Activated CD4-positive, alpha-beta T cell treated with anti-CD3 and anti-CD28 coated beads, Interleukin-2, amount 50 U/mL, for 16 hours (primary cell): ENCODE measurements at regions not wholly inside any gene's neighbourhood (a gene's known extent, or its start where the extent isn't known, plus 50 kb on each side); places are given as distances from the start of the nearest gene placed in this dataset.
A peak's percentile ranks its signal among the peaks of the same experiment; 100 is the strongest.
"Not testable (repeated sequence)": the region's sequence is repeated elsewhere in the genome, so short reads cannot be mapped to it uniquely, and the experiment has no call there.

Source experiments
- DNase-seq: peaks from one replicate; pipeline ENCODE4 v3.0.0-alpha.2; 2020

DNA sequence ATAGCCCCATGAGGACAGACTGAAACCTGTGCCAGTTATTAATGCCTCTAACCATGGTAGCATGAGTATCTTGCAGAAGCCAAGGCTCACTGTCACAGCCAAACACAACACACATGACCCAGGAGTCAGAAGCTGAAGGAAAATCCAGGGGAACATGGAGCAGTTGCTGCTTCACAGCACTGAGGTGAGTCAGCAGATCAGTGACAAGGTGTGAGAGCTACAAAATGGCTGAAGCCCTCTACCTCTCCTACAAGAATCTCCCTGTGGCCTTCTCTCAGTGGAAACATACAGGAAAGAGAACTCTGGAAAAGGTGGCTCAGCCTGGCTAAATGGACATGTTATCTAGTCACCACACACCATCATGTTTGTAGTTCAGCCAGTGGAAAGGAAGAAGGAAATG, 93.5 kb downstream of the NAB1 start:
- DNase-seq, result no peak

DNA sequence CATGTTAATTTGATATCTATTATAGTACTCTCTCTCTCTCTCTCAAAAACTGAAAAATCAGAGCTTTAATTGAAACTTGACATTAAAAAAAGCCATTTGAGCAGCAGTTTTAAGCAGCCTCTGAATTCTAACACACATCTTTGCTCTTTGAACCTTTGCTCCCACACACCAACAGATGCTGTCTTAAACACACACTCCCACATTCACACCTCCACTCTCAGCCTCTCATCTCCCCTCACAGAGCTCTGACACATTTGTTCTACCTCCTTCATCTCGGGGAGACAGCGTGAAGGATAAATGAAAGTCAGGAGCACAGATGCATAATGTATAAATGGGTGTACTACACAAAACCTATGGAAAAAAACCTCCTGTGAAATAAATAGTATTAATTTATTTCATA, 95.2 kb downstream of the NAB1 start:
- DNase-seq, result no peak

DNA sequence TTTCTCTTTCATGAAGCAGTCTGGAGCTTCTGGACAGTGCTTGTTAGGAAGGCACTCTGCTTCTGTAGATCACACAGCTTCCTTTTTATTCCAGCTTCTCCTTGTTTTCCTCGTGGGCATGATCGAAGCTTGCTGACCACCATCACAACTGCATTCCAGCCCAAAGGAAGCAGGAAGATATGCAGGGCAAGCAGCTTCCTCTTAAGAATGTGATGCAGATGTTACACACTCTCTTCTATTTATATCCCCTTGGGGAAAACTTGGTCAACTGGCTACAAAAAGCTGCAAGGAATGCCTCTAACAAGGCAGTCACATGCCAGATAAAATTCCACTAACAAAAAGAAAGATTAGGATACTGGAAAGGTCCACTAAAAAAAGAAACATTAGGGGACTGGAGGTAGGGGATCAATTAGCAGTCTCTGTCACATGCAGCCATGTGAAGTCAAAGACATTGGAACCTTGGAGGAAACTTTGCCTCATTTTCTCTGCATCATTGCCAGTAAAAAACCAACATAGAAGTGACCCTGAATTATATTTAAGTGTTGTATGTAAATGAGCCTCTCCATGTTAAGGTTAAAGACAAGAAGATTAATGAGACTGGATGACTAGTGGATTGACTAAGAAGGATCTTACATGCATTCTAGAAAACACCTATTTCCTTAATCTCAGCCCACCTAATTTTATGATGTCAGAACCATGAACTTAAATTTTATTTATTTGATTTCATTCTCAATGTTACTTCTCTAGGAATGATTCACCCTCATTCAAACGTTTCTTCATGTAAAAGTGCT, 98.3 kb downstream of the NAB1 start:
- DNase-seq, result no peak

DNA sequence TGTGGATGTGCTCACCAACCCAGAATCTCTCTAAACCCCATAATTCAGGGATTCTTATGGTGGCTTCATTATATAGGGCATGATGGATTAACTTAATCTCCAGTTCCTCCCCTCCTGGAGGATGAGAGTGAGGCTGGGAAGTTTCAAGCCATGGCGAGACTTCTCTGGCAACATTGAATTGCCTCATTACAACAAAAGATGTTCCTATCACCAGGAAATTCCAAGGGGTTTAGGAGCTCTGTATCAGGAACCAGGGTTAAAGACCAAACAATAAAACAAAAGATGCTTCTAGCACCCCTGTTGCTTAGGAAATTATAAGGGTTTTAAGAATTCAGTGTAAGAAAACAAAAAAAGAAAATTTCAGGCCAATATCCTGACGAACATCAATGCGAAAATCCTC, 100.1 kb downstream of the NAB1 start:
- DNase-seq, result no peak

DNA sequence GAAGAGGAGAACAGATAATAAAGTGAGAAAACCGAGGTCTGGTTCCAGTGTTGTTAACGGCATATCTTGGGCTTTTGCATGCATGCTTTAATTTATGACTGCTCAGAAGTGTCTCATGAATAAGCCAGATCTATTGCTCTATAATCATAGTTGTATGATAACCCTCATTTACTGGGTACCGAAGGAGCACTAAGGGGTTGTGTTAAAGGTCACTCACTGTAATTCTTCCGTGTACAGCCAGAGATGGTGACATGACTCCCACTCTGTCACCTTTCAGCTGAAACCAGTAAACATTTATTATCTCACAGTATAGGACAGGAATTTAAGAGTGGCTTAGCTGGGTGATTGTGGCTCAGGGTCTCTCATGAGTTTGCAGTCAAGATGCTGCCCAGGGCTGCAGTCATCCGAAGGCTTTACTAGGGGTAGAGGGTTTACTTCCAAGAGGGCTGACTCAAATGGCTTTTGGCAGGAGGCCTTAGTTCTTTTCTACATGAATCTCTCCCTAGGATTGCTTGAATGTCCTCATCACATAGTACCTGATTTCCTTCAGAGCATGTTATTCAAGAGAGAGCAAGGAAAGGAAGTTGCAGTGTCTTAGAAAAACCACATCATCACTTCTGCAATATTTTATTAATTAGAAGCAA, 107.0 kb downstream of the NAB1 start:
- no peak for DNase-seq

DNA sequence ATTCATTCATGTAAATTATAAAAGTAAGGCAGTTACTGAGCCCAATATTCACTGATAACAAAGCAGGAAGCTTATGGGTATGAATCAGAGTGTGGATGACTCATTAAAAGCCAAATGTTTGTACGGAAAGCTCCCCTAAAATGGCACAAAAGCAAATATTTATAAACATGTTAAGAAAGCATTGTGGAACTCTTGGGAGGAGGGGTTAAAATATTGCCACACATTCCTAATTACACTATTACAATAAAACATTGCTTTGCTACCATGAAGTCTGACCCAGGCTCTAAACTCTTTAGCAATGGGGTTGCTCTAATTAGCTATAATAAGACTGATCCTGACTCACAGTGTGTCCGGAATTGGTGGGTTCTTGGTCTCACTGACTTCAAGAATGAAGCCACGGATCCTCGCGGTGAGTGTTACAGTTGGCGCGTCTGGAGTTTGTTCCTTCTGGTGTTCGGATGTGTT, 110.9 kb downstream of the NAB1 start:
- DNase-seq, result no peak

DNA sequence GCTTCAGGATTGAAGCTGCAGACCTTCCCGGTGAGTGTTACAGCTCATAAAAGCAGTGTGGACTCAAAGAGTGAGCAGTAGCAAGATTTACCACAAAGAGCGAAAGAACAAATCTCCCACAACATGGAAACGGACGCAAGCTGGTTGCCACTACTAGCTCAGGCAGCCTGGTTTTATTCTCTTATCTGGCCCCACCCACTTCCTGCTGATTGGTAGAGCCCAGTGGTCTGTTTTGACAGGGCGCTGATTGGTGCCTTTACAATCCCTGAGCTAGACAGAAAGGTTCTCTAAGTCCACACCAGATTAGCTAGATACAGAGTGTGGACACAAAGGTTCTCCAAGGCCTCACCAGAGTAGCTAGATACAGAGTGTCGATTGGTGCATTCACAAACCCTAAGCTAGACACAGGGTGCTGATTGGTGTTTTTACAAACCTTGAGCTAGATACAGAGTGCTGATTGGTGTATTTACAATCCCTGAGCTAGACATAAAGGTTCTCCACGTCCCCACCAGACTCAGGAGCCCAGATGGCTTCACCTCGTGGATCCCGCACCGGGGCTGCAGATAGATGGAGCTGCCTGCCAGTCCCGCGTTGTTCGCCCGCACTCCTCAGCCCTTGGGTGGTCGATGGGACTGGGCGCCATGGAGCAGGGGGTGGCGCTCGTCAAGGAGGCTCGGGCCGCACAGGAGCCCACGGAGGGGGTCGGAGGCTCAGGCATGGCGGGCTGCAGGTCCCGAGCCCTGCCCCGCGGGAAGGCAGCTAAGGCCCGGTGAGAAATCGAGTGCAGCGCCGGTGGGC, 111.7 kb downstream of the NAB1 start:
- DNase-seq, result not testable (repeated sequence)

DNA sequence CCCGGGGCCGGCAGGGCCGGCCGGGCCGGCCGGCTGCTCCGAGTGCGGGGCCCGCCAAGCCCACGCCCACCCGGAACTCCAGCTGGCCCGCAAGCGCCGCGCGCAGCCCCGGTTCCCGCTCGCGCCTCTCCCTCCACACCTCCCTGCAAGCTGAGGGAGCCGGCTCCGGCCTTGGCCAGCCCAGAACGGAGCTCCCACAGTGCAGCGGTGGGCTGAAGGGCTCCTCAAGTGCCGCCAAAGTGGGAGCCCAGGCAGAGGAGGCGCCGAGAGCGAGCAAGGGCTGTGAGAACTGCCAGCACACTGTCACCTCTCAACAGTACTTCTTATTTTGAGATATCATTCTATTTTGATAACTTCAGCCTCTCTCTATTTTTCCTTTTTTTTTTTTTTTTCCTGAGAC, 112.3 kb downstream of the NAB1 start:
- not testable (repeated sequence) for DNase-seq

DNA sequence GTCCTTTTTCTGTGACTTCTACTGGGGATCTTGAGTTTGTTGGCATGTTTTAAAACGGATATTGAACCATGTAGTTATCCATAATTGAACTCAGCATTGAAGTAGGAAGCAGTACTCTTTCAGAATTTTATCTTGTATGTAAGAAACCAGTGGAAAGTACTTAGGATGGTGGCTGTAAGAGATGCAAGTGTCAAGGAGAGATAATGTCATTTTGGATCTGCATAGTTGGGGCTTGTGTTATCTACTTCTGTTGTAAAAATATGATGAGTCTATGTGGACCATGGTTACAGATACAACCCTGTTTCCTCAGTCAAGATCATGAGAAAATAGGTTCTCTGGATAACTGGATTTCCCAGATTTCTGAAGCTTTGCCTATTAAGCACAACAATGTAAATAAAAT, 113.7 kb downstream of the NAB1 start:
- DNase-seq, result no peak

DNA sequence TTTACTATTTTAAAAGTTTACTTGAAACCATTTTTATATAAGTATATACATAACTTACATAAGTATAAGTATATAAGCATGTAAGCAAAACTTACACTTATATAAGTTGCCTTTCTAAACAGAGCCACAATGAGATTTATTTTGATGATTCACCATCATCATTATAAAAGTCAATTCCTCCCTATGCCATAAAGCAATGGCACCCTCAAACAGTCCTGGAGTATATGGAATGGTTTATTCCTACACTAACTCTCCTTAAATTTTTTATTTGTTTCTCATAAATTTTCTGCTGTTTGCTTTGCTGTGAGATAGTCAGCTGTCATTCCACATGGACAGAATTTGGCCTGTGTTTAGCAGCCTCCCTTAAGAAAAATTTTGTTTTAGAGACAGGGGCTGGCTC, 114.2 kb downstream of the NAB1 start:
- no peak for DNase-seq

DNA sequence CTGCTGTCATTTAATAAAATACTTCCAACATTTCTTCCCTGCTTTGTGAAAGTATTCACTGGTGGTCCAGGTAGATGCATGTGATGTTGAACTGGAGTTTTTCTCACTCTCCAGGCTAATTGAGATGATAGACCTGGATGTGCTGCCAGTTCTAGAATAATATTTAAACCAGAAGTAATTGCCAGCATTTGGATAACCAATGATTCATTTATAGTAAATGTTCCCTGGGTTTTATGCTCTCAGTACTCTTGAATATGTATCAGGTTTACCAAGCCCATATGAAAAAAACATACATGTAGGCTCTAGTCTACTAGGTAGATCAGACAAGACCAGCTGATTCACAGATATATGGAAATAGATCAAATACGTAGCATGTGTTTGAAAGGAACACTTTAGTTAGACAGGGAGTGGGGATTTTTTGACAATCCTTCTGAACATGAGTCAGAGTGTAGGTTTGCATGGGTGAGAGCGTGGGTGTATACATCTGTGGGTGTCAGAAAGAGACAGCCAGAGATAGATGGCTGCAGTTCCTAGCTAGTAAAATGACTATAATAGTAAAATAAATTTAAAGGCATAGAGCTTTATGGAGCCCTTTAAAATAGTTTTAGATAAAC, 115.1 kb downstream of the NAB1 start:
- peak; percentile 58 for DNase-seq

DNA sequence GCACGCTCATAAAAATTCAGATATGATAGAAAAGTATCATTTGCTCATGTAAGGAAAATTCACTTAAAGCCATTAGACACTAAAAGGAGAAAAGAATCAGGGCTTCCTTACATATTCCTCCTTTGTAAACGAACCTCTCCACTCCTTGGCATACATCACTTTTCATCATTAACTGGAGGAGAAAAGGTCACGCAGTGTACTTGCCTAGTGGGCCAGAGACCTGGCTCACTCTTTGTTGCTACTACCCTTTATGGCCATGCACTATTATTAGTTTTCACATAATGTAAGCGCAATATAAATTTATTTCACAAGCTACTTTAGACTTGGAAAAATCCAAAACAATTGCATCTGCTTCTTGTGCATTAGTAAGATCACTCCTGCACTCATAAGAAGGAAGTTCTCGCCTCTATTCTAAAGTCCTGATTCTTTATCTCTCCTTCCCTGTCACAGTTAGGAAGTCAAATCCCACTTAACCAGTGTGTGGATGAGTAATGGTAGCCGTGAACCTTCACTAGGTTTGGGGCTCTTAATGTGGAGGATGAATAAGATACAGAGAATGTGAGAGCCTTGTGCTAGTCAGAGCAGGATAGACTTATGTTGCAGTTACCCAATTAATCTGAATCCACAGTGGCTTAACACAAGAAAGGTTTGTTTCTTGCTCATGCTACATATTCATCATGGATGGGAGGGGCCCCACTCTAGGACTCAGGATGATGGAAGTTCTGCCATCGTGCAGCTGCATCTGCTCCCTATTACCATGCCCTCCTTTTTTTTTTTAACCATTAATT, 115.0 kb upstream of the GLS start:
- no peak for DNase-seq

DNA sequence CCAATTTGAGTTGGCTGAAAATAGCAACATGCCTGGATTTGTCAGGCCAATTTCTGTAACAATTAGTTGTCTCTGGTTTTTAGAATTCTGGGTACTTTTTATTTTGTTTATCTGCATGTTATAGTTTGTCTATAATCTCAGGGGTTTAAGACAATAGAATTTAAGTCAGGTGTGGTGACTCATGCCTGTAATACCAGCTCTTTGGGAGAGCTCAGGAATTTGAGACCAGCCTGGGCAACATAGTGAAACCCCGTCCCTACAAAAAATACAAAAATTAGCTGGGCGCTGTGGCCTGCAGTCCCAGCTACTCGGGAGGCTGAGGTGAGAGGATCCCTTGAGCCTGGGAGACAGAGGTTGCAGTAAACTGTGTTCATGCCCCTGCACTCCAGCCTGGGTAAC, 114.4 kb upstream of the GLS start:
- no peak for DNase-seq

DNA sequence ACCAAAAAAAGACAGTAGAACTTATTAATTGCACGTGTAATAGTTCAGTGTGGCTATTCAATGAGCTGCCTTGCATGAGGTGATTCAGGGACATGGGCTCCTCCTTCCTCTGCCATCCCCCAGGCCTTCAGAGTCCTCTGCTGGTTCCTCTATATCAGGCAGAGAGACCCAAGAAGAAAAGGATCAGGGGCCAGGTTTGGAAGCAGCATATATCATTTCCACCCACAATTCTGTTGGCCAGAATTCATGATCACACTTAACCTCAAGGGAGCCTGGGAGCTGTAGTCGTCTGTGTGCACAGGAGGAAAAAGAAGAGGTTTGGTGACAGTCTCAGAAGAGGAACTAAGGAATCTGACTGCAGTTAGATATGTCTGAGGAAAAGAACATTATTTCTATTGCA, 114.0 kb upstream of the GLS start:
- DNase-seq, result no peak

DNA sequence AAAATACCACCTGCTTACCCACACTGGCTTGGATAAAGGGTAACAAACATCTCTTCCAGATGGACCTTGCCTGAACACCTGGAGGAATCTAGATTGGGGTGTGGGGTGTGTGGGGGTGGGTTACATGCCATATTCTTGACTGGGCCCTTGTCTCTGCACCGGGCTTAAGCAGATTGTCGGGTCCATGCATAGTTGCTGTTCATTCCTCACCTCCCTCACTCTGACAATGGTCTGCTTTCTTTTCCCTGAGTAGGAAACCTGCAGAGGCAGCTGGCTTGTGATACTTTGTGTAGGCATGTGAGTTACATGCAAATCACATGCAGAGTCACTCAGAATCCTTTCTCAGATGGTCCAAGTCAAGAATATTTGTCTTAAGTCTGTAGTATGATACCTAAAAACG, 112.8 kb upstream of the GLS start:
- DNase-seq, result no peak

DNA sequence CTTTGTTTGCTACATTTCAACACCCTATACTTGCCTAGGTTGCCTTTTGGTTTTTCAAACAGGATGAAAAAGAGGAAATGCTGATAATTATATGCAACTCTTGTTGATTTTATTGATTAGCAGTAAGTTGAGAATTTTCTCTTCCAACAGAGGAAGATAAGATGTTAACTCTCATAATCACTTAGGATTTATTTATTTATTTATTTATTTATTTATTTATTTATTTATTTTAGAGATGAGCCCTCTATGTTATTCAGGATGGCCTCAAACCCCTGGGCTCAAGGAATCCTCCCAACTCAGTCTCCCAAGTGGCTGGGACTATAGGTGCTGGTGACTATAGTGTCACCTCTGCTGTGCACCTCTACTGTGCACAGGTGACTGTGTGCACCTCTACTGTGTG, 111.4 kb upstream of the GLS start:
- no peak for DNase-seq

DNA sequence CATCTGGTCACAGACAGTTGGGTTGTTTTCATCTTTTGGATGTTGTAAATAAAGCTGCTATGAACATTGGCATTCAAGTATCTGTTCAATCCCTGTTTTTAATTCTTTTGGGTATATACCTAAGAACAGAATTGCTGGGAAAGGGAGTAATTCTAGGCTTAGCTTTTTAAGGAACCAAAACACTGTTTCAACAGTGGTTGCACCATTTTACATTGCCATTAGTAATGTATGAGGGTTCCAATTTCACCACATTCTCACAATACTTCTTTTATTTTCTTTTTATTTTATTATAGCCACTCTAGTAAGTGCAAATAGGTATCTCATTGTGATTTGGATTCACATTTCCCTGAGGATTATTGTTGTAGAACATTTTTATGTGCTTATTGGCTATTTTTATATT, 108.9 kb upstream of the GLS start:
- no peak for DNase-seq

DNA sequence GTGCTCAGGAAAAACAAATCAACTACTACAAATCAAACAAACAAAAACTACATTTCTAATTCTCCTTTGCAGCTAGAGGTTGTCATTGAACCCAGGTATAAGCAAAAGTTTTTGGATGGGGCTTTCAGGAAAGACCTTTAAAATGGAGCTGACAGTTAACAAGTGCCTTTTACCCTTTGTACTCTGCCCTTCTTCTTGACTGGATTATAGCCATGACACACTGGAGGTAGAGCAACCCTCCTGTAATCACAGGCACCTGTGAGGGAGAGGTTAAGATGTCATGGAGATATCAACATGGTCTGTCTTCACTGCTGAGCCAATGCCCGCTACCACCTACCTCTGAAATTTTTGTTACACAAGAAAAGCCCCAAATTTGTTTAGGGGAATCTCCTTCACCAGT, 100.0 kb upstream of the GLS start:
- no peak for DNase-seq

DNA sequence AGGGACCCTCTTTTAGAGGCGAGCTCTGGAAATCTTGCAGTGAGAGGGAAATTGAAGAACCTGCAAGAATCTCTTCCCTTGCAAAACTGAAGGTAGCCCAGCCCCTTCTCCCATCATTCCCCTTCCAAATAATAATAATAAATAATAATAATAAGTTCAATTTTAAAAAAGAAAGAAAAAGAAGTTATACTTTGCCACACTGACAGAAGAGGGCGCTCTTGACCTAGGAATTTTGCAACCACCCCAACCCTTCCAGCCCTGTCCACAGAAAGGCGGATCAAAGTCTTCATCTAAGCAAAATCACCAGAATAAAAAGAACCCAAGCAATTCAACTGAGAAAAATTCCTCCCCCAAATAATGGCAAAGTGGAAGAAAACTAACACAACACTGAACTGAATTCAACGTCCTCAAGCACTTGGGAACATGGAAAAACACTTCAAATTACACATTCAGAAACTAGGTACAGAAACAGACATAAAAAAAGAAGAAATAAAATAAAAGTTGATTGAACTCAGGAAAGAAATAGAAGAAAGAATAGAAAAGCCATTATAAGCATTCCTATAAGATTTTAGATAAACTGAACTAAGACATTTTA, 98.9 kb upstream of the GLS start:
- peak; percentile 64 for DNase-seq

DNA sequence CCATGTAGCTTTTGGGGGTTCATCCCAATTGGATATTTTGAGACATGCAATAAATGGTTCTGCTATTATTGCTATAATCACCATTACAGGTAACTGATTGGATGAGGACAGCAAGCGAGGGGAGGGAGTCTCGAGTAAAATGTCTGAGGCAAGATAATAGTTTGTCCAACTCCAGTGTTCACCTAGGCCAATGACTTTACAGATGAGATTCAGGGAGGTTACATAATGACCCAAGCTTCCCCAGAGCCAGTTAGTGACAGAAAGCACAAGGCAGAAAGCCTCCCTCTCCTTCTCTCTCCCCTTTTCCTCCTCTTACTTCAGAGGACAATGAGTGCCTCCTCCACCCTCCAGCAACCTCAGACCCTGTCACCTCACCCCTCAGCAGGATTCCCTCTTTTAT, 98.4 kb upstream of the GLS start:
- no peak for DNase-seq

DNA sequence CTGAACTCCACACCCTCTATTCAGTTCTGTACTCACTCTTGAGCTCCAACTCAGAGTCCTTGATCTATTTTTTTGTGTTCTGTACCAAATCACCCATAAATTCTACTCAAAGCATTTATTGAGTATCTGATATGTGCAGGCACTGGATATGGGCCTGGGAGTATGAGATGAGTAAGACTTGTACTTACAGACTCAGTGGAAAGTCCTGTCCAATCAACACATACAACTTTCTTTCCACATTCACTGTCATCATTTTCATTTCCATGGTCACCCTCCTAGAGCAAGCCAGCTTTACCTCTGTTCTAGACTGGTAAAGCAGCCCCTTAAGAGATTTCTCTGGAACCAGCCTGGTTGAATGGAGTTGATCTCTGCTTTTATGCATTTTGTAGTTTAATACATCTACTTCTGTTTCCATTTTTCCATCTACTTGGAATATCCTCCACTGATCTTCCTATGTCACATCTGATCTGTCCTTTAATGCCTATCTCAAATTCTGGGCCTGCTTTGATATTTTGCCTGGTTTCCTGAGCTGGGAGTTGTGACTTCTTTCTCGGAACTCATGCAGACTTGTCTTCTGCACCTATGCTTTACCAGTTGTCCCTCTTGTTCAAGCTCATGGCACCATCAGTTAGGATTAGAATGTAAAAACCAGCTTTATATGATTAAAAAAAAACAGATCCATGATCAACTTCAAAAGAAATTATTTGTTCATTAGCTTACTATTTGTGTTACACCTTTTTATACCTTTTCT, 96.9 kb upstream of the GLS start:
- DNase-seq, result no peak
